Esophagus muscularis mucosa (tissue), 3 donors: ENCODE measurements at regions not wholly inside any gene's neighbourhood (a gene's known extent, or its start where the extent isn't known, plus 50 kb on each side); places are given as distances from the start of the nearest gene placed in this dataset.

Experiments
- POLR2A ChIP-seq: fragments of 450-650 bp; IDR thresholded peaks from one replicate; pipeline ENCODE4 v1.6.1; 2017; ENCODE audit warnings: antibody characterized with exemption, moderate library complexity, mild to moderate bottlenecking, low read depth
- POLR2AphosphoS5 ChIP-seq, 2 donors: sonication (generic); formaldehyde crosslinking; IDR thresholded peaks; one replicate each; pipeline ENCODE4 v1.6.1; 2017; ENCODE audit warnings: antibody characterized with exemption in 2 of 2
- TF ChIP-seq, protein P1 (sequence below), 3 experiments: fragments of 200-600 bp in 2 of 3; fragments of 450-650 bp in 1 of 3; sonication (generic) in 2 of 3; IDR thresholded peaks; one replicate each; pipeline ENCODE4 v1.5.1; 2017 to 2019; ENCODE audit warnings: antibody characterized with exemption in 3 of 3, mild to moderate bottlenecking in 2 of 3, moderate library complexity in 1 of 3

- TF ChIP-seq, protein P1, sequence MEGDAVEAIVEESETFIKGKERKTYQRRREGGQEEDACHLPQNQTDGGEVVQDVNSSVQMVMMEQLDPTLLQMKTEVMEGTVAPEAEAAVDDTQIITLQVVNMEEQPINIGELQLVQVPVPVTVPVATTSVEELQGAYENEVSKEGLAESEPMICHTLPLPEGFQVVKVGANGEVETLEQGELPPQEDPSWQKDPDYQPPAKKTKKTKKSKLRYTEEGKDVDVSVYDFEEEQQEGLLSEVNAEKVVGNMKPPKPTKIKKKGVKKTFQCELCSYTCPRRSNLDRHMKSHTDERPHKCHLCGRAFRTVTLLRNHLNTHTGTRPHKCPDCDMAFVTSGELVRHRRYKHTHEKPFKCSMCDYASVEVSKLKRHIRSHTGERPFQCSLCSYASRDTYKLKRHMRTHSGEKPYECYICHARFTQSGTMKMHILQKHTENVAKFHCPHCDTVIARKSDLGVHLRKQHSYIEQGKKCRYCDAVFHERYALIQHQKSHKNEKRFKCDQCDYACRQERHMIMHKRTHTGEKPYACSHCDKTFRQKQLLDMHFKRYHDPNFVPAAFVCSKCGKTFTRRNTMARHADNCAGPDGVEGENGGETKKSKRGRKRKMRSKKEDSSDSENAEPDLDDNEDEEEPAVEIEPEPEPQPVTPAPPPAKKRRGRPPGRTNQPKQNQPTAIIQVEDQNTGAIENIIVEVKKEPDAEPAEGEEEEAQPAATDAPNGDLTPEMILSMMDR (IDR thresholded peaks at IDR 0.05) = no peak
- TF ChIP-seq POLR2A (no peak), POLR2AphosphoS5 (IDR thresholded peaks at IDR 0.05) (no peak)
These were observed 96.5 kb downstream of the CYP26B1 start for GRCh38 chr2:72051204-72051603.
